ENCODE measurements at regions not wholly inside any gene's neighbourhood (a gene's known extent, or its start where the extent isn't known, plus 50 kb on each side); places are given as distances from the start of the nearest gene placed in this dataset.

- TF ChIP-seq MYBL2 (CRISPR knock-in tag; IDR thresholded peaks at IDR 0.05) (no peak), ELF4 (CRISPR knock-in tag; IDR thresholded peaks at IDR 0.05; ENCODE audit: low read depth) (no peak)
- TF ChIP-seq, protein P1, sequence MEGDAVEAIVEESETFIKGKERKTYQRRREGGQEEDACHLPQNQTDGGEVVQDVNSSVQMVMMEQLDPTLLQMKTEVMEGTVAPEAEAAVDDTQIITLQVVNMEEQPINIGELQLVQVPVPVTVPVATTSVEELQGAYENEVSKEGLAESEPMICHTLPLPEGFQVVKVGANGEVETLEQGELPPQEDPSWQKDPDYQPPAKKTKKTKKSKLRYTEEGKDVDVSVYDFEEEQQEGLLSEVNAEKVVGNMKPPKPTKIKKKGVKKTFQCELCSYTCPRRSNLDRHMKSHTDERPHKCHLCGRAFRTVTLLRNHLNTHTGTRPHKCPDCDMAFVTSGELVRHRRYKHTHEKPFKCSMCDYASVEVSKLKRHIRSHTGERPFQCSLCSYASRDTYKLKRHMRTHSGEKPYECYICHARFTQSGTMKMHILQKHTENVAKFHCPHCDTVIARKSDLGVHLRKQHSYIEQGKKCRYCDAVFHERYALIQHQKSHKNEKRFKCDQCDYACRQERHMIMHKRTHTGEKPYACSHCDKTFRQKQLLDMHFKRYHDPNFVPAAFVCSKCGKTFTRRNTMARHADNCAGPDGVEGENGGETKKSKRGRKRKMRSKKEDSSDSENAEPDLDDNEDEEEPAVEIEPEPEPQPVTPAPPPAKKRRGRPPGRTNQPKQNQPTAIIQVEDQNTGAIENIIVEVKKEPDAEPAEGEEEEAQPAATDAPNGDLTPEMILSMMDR (IDR thresholded peaks at IDR 0.05), result no peak
- TF ChIP-seq, protein P2, sequence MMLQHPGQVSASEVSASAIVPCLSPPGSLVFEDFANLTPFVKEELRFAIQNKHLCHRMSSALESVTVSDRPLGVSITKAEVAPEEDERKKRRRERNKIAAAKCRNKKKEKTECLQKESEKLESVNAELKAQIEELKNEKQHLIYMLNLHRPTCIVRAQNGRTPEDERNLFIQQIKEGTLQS (CRISPR knock-in tag; conservative IDR thresholded peaks at IDR 0.05), result no peak
These were observed 608.2 kb downstream of the EPHA4 start for GRCh38 chr2:220963930-220964329.

Measured in WTC11 (cell line).